ENCODE measurements at regions not wholly inside any gene's neighbourhood (a gene's known extent, or its start where the extent isn't known, plus 50 kb on each side); places are given as distances from the start of the nearest gene placed in this dataset.
"Not testable (repeated sequence)": the region's sequence is repeated elsewhere in the genome, so short reads cannot be mapped to it uniquely, and the experiment has no call there.

GRCh38 chr18:67007085-67007484 lies 403.2 kb upstream of the CDH19 start:
- DNase-seq (ENCODE audit: low spot score): no peak

- DNase-seq (ENCODE audit: low spot score): no peak
Observed at GRCh38 chr18:67001052-67001451, 397.2 kb upstream of the CDH19 start.

GRCh38 chr18:66999003-66999402 lies 395.1 kb upstream of the CDH19 start:
- DNase-seq (ENCODE audit: low spot score): no peak

GRCh38 chr18:66995270-66995669 lies 391.4 kb upstream of the CDH19 start:
- no peak for DNase-seq (ENCODE audit: low spot score)

- no peak for DNase-seq (ENCODE audit: low spot score)
Observed at GRCh38 chr18:66994790-66995189, 390.9 kb upstream of the CDH19 start.

- no peak for DNase-seq (ENCODE audit: low spot score)
Observed at GRCh38 chr18:66993492-66993891, 389.6 kb upstream of the CDH19 start.

- DNase-seq (ENCODE audit: low spot score): no peak
Observed at GRCh38 chr18:66990909-66991308, 387.0 kb upstream of the CDH19 start.

GRCh38 chr18:66979009-66979408 lies 375.1 kb upstream of the CDH19 start:
- no peak for DNase-seq (ENCODE audit: low spot score)

GRCh38 chr18:66972681-66973080 lies 368.8 kb upstream of the CDH19 start:
- no peak for DNase-seq (ENCODE audit: low spot score)

- no peak for DNase-seq (ENCODE audit: low spot score)
Observed at GRCh38 chr18:66971960-66972359, 368.1 kb upstream of the CDH19 start.

GRCh38 chr18:66966171-66966570 lies 362.3 kb upstream of the CDH19 start:
- no peak for DNase-seq (ENCODE audit: low spot score)

GRCh38 chr18:66958309-66958708 lies 354.4 kb upstream of the CDH19 start:
- no peak for DNase-seq (ENCODE audit: low spot score)

GRCh38 chr18:66951750-66952149 lies 347.9 kb upstream of the CDH19 start:
- no peak for DNase-seq (ENCODE audit: low spot score)

GRCh38 chr18:66949419-66949818 lies 345.5 kb upstream of the CDH19 start:
- no peak for DNase-seq (ENCODE audit: low spot score)

- no peak for DNase-seq (ENCODE audit: low spot score)
Observed at GRCh38 chr18:66937546-66937945, 333.7 kb upstream of the CDH19 start.

- no peak for DNase-seq (ENCODE audit: low spot score)
Observed at GRCh38 chr18:66931010-66931409, 327.1 kb upstream of the CDH19 start.

GRCh38 chr18:66916834-66917233 lies 312.9 kb upstream of the CDH19 start:
- DNase-seq (ENCODE audit: low spot score): no peak

GRCh38 chr18:66900837-66901236 lies 296.9 kb upstream of the CDH19 start:
- no peak for DNase-seq (ENCODE audit: low spot score)

- DNase-seq (ENCODE audit: low spot score): no peak
Observed at GRCh38 chr18:66895631-66896030, 291.7 kb upstream of the CDH19 start.

GRCh38 chr18:66894851-66895250 lies 291.0 kb upstream of the CDH19 start:
- no peak for DNase-seq (ENCODE audit: low spot score)

GRCh38 chr18:66892388-66892787 lies 288.5 kb upstream of the CDH19 start:
- not testable (repeated sequence) for DNase-seq (ENCODE audit: low spot score)

- DNase-seq (ENCODE audit: low spot score): no peak
Observed at GRCh38 chr18:66874812-66875474, 271.1 kb upstream of the CDH19 start.

GRCh38 chr18:66874375-66874774 lies 270.5 kb upstream of the CDH19 start:
- DNase-seq (ENCODE audit: low spot score): no peak

GRCh38 chr18:66873899-66874298 lies 270.0 kb upstream of the CDH19 start:
- DNase-seq (ENCODE audit: low spot score): no peak

GRCh38 chr18:66872277-66872676 lies 268.4 kb upstream of the CDH19 start:
- DNase-seq (ENCODE audit: low spot score): no peak
